ENCODE measurements at regions not wholly inside any gene's neighbourhood (a gene's known extent, or its start where the extent isn't known, plus 50 kb on each side); places are given as distances from the start of the nearest gene placed in this dataset.

- WGBS, 3 donors: 51 to 68% (median 52%) methylated on average over 3 of the region's 3 CpGs
- intact Hi-C loops (cut with DNase I): no loop called here
- no peak for DNase-seq
- Histone ChIP-seq H3K27ac (no peak overlapping the region), H3K36me3 (no peaks in the 10 kb centered on the region), H3K27me3 (no peaks in the 10 kb centered on the region), H3K4me3 (no peak overlapping the region), H3K9me3 (no peaks in the 10 kb centered on the region), H3K4me1 (ENCODE audit: insufficient read depth) (no peaks in the 10 kb centered on the region)
- TF ChIP-seq EP300 (IDR thresholded peaks at IDR 0.05) (no peak), CTCF (IDR thresholded peaks at IDR 0.05) (no peak), POLR2A (IDR thresholded peaks at IDR 0.05) (no peak)
Observed at GRCh38 chr11:90803366-90803765, 580.5 kb upstream of the CHORDC1 start.

- 45 to 70% (median 45%) methylated on average over 3 of the region's 3 CpGs for WGBS, 3 donors
- Histone ChIP-seq H3K27ac (no peak overlapping the region), H3K4me3 (no peak overlapping the region), H3K4me1 (ENCODE audit: insufficient read depth) (no peaks in the 10 kb centered on the region), H3K27me3 (no peaks in the 10 kb centered on the region), H3K9me3 (no peaks in the 10 kb centered on the region), H3K36me3 (no peaks in the 10 kb centered on the region)
- intact Hi-C loops (cut with DNase I): no loop called here
- TF ChIP-seq EP300 (IDR thresholded peaks at IDR 0.05) (no peak), POLR2A (IDR thresholded peaks at IDR 0.05) (no peak), CTCF (IDR thresholded peaks at IDR 0.05) (no peak)
- DNase-seq: no peak
Observed at GRCh38 chr11:90798769-90799168, 575.9 kb upstream of the CHORDC1 start.

DNA sequence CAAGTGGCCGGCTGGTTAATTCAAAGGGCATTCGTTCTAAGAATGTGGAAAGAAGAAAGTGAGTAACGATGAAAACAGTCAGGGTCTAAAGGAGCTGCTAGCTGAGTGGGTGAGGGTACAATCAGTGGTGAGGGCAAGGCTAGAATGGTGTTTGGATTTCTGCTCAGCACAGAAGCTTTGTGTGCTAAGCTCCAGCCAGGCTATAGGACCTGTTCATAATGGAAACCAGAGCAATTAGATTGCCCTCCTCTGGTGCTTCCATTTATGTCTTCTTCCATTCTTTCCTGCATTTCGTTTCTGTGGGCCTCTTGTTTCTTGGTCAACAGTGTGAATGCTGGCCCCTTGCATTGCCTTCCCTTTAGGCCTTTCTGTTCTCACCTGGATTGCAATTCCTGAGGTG, 572.9 kb upstream of the CHORDC1 start:
- intact Hi-C loops (cut with DNase I): no loop called here
- H3K4me3 ChIP-seq: no peak overlapping the region
- no peaks in the 10 kb centered on the region for H3K4me1 ChIP-seq (ENCODE audit: insufficient read depth)
- H3K27me3 ChIP-seq: no peaks in the 10 kb centered on the region
- no peaks in the 10 kb centered on the region for H3K36me3 ChIP-seq
- no peak for TF ChIP-seq POLR2A (IDR thresholded peaks at IDR 0.05)
- TF ChIP-seq EP300 (IDR thresholded peaks at IDR 0.05): no peak
- TF ChIP-seq CTCF (IDR thresholded peaks at IDR 0.05): no peak
- no peak for DNase-seq
- 78 to 87% (median 86%) methylated on average over 4 of the region's 4 CpGs for WGBS, 3 donors
- H3K27ac ChIP-seq: no peak overlapping the region
- no peaks in the 10 kb centered on the region for H3K9me3 ChIP-seq

GRCh38 chr11:90788961-90789360, 566.1 kb upstream of the CHORDC1 start:
- 80 to 86% (median 84%) methylated on average over 3 of the region's 3 CpGs for WGBS, 3 donors
- no peak for DNase-seq
- no peaks in the 10 kb centered on the region for H3K4me1 ChIP-seq (ENCODE audit: insufficient read depth)

More at GRCh38 chr11:90788961-90789360, 566.1 kb upstream of the CHORDC1 start:
- H3K27ac ChIP-seq: no peak overlapping the region
- H3K36me3 ChIP-seq: no peaks in the 10 kb centered on the region
- H3K27me3 ChIP-seq: no peaks in the 10 kb centered on the region
- intact Hi-C loops (cut with DNase I): no loop called here
- TF ChIP-seq CTCF (IDR thresholded peaks at IDR 0.05) (no peak), POLR2A (IDR thresholded peaks at IDR 0.05) (no peak), EP300 (IDR thresholded peaks at IDR 0.05) (no peak)
- no peak overlapping the region for H3K4me3 ChIP-seq
- H3K9me3 ChIP-seq: no peaks in the 10 kb centered on the region

Data from ovary (tissue), 7 donors.